ENCODE measurements at regions not wholly inside any gene's neighbourhood (a gene's known extent, or its start where the extent isn't known, plus 50 kb on each side); places are given as distances from the start of the nearest gene placed in this dataset.

DNA sequence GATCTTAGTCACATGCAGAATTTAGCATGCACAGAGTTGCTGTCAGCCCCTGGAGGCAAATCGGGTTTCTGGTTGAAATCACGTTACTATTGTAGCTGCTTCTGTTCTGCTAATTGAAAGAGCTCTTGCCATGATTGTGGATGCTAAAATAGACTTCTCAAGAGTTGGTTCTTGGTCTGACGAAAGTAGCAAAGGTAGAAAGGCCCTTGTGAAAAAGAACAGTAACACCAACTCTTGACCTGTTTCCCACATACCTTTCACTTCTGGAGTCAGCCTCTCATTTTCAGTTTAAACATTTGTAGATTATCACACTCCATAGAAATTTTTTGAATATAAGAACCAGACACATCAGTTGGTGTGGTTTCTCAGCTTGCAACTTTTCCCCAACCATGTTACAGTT, 110.0 kb upstream of the EPB41L3 start:
- no peak for TF ChIP-seq EZH2phosphoT487 (IDR thresholded peaks at IDR 0.05; ENCODE audit: borderline replicate concordance, low read depth, low read length)
- TF ChIP-seq CTCF (conservative IDR thresholded peaks at IDR 0.05; ENCODE audit: low read length), result no peak
